Spleen (tissue), 7 donors: ENCODE measurements at regions not wholly inside any gene's neighbourhood (a gene's known extent, or its start where the extent isn't known, plus 50 kb on each side); places are given as distances from the start of the nearest gene placed in this dataset.

ENCODE experiments used
- CTCF ChIP-seq, 11 experiments: fragments of 200-600 bp in 7 of 11; fragments of 450-650 bp in 4 of 11; sonication (generic) in 4 of 11; IDR thresholded peaks in 8 of 11; conservative IDR thresholded peaks in 3 of 11; 1 replicate in 7 of 11; 2 replicates in 4 of 11; pipeline versions ENCODE4 v1.4.0 to v1.8.0; 2016 to 2021; ENCODE audit warnings: antibody characterized with exemption in 11 of 11, inconsistent platforms in 4 of 11, mild to moderate bottlenecking in 1 of 11
- POLR2A ChIP-seq, 3 donors: fragments of 450-650 bp; IDR thresholded peaks; one replicate each; pipeline ENCODE4 v1.5.1; 2017; ENCODE audit warnings: antibody characterized with exemption in 3 of 3, mild to moderate bottlenecking in 1 of 3
- POLR2AphosphoS5 ChIP-seq, 3 donors: sonication (generic); formaldehyde crosslinking; IDR thresholded peaks; one replicate each; pipeline ENCODE4 v1.5.1; 2017; ENCODE audit warnings: antibody characterized with exemption in 3 of 3
- donor health status: DM: no; HTN: no; CAD: no; lungs with moderate emphysema.
- donor health status: DM: no; HTN: no; CAD: no.
- donor health status: DM: no; HTN: no; CAD: no.

DNA sequence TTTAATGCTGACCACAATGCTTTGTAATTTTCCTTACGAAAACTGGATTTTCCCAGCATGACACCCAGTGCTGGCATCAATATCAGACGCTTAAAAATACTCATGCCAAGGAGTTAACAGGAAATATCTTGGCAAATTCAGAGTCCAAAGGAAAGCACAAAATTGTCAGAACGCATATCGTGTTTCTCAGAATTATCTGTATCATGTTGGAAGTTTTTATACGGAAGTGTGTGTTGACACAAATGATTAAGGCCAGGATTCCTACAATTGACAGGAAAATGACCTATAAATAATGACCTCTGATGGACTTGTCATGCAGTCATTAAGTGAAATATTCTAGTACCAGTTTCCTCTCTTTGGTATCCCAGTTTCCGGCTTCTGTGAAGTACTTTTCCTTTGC is 132.1 kb upstream of the TLL1 start:
- TF ChIP-seq CTCF (IDR thresholded peaks at IDR 0.05 in 8 of 11, conservative IDR thresholded peaks at IDR 0.05 in 3 of 11) (no peak), POLR2A (IDR thresholded peaks at IDR 0.05) (no peak), POLR2AphosphoS5 (IDR thresholded peaks at IDR 0.05) (no peak)
